Panc1 (cell line): ENCODE measurements at regions not wholly inside any gene's neighbourhood (a gene's known extent, or its start where the extent isn't known, plus 50 kb on each side); places are given as distances from the start of the nearest gene placed in this dataset.

ENCODE experiments used
- POLR2AphosphoS5 ChIP-seq: IDR thresholded peaks from 2 replicates; pipeline ENCODE4 v1.6.1; 2012; ENCODE audit warnings: mild to moderate bottlenecking, low read depth, low read length, moderate library complexity
- TCF7L2 ChIP-seq: IDR thresholded peaks from 2 replicates; pipeline ENCODE4 v1.6.1; 2011; ENCODE audit warnings: mild to moderate bottlenecking, low read depth, low read length, inconsistent platforms
- TF ChIP-seq, protein P1 (sequence below): fragments of 450-650 bp; IDR thresholded peaks from 2 replicates; pipeline ENCODE4 v1.5.1; 2017; ENCODE audit warnings: mild to moderate bottlenecking

- TF ChIP-seq, protein P1, sequence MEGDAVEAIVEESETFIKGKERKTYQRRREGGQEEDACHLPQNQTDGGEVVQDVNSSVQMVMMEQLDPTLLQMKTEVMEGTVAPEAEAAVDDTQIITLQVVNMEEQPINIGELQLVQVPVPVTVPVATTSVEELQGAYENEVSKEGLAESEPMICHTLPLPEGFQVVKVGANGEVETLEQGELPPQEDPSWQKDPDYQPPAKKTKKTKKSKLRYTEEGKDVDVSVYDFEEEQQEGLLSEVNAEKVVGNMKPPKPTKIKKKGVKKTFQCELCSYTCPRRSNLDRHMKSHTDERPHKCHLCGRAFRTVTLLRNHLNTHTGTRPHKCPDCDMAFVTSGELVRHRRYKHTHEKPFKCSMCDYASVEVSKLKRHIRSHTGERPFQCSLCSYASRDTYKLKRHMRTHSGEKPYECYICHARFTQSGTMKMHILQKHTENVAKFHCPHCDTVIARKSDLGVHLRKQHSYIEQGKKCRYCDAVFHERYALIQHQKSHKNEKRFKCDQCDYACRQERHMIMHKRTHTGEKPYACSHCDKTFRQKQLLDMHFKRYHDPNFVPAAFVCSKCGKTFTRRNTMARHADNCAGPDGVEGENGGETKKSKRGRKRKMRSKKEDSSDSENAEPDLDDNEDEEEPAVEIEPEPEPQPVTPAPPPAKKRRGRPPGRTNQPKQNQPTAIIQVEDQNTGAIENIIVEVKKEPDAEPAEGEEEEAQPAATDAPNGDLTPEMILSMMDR = no peak
- TF ChIP-seq TCF7L2 (no peak), POLR2AphosphoS5 (no peak)
Measured at GRCh38 chr2:77823028-77823427, 300.9 kb upstream of the LRRTM4 start.
